GM21367 (cell line): ENCODE measurements at regions not wholly inside any gene's neighbourhood (a gene's known extent, or its start where the extent isn't known, plus 50 kb on each side); places are given as distances from the start of the nearest gene placed in this dataset.

Experiments used
- ATAC-seq: cut with Tn5 transposase; IDR thresholded peaks from one replicate; pipeline ENCODE4 v1.9.1; 2021; ENCODE audit not compliant: unreplicated experiment

DNA sequence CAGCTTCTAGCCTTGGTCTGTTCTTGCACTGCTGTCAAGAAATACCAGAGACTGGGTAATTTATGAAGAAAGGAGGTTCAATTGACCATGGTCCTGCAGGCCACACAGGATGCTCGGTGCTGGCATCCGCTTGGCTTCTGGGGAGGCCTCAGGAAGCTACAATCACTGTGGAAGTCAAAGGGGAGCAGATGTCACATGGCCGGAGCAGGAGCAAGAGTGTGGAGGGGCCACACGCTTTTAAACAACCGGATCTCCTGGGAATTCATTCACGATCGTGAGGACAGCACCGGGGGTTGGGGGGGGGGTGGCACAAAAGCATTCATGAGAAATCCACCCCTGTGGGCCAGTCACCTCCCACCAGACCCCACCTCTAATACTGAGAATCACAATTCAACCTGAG lies 850.4 kb upstream of the SALL3 start:
- ATAC-seq, result no peak

DNA sequence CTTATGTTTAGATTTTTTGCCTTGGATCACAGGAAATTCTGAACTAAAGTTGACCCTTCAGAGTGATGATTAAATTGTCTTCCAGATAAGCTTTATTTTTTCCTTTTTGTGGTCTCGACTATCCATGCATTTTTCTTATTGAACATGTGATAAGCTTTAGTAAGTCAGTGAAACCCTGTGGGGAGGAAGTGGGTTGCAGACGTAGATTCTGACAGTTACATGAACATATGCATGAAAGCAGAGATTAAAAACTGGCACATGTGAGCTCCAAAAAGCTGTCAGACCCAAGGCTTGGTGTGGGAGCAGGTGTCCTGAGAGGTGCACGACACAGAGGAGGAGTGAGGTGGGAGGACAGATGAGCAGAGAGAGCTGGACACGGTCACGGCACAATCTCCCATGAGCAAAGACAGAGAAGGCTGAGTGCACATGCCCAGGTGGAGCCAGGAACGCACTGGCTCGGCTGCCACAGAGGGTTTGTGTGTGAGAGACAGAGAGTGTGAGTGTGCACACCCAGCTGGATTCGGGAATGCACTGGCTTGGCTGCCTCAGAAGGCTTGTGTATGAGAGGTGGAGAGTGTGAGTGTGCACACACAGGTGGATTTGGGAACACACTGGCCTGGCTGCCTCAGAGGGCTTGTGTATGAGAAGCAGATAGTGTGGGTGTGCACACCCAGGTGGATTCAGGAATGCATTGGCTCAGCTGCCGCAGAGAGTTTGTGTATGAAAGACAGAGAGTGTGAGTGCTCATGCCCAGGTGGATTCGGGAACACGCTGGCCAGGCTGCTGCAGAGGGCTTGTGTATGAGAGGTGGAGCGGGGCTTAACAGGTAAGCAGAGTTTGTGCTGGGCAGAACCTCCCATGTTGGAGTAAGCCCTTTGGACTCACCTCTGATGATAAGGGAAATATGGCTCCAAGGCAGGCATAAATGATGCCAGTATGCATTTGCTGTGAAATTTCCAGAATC lies 849.1 kb upstream of the SALL3 start:
- no peak for ATAC-seq

DNA sequence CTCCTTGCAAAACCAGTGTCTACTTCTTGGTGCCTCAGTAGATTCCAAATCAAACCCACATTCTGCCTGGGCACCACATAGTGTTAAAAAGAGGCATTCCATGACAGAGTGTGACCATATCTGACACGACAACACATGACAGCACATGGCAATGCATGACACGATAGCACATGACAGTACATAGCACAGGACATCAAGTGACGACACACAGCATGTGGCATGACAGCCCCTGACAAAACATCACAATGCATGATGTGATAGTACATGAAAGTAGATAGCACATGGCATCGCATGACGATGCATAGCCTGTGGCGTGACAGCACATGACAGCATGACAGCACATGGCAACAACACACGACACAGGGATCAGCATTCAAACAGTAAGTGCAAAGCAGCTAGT lies 845.9 kb upstream of the SALL3 start:
- ATAC-seq, result no peak

DNA sequence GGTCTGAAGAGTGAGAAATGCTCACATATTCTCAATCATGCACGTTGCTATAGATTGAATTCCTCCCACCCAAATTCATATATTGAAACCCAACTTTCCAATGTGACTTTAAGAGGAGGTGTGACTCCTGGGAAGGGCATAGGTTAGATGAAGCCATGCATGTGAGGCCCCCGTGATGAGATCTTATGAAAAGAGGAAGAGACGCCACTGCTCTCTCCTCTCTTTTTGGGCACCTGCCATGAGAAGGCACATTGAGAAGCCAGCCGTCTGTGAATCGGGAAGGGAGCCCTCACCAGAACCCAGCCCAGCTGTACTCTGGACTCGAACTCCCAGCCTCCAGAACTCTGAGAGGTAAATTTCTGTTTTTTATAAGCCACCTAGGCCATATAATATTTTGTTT lies 842.6 kb upstream of the SALL3 start:
- ATAC-seq, result no peak

GRCh38 chr18:78138983-78139496 lies 840.6 kb upstream of the SALL3 start:
- ATAC-seq, result no peak

DNA sequence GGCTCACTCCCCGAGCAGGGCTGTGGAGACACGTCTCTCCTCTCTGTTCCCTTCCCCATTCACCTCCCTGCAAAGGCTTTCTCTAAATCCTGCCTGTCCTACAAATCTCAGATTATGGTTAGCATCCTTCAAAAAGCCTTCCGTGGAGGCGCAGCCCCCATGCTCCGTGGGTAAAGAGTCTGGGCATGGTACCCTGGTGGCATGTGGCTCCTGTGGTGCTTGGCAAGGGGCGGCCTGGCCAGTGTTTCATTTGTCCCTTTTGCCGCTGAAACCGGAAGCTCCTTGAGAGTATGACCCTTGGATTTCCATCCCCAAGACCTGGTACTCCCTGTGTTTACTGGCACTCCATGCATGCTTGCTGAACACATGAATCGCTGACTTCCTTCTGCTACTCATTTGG lies 839.3 kb upstream of the SALL3 start:
- no peak for ATAC-seq

DNA sequence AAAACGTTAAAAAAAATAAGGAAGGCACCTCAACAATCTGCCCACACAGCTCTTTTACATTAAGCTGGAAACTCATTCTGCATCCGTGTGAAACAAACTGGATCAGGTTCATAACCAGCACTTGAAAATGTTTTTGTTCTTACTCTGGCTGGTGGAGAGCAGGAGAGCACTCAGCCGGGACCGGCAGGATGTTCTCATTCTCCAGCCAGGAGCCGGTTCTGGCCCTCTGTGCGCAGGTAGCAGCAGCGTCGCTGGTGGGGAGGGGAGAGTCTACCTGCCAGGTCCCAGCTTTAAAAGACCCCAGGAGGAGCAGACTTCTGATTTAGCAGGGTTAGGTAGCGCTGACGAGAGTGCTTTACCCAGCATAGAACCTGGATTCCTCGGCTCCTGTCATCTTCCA lies 834.9 kb upstream of the SALL3 start:
- ATAC-seq, result no peak

DNA sequence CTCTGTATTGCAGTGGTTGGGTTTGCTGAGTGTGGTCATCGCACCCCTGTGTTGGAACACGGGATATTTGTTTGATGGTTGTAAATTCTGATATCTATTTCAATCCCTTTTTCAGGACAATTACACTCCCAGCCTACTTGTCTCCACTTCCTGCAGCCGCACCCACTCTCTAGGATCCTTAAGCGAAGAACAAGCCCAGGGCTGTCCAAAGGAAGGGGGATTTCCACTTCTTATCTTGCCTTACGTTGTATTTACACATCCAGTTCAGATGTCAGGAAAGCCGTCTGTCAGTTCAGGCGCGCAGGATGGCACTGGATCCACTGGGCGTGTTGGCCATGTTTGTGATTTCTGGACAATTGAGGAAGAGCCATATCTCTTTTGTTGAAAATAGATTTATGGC lies 834.5 kb upstream of the SALL3 start:
- ATAC-seq, result no peak

GRCh38 chr18:78146136-78147085 lies 833.2 kb upstream of the SALL3 start:
- ATAC-seq, result no peak

GRCh38 chr18:78150590-78150989 lies 829.0 kb upstream of the SALL3 start:
- ATAC-seq, result no peak

GRCh38 chr18:78151234-78151633 lies 828.4 kb upstream of the SALL3 start:
- ATAC-seq, result no peak

GRCh38 chr18:78151948-78152725 lies 827.5 kb upstream of the SALL3 start:
- ATAC-seq, result no peak

- ATAC-seq, result no peak
These were observed 826.3 kb upstream of the SALL3 start for GRCh38 chr18:78153362-78153761.

- no peak for ATAC-seq
These were observed 825.2 kb upstream of the SALL3 start for GRCh38 chr18:78154444-78154843.

- ATAC-seq, result no peak
These were observed 824.8 kb upstream of the SALL3 start for GRCh38 chr18:78154853-78155252.

DNA sequence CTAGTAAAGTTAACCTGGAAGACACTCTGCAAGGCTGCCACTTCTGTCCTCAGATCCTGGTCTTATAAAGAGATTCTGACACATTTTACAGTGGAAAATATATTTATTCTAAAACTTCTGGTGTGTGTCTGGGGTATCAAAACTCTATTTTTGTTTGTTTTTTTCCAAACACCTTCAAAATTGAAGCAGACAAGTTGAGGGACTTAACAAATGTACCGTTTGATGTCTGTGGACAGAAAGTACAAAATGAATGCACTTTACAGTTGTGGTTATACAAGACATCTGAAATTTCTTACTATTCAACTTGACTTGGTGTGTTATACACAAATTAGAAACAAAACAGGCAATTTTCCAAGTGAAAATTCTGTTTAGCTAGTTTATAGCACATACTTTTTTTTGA lies 823.2 kb upstream of the SALL3 start:
- no peak for ATAC-seq

DNA sequence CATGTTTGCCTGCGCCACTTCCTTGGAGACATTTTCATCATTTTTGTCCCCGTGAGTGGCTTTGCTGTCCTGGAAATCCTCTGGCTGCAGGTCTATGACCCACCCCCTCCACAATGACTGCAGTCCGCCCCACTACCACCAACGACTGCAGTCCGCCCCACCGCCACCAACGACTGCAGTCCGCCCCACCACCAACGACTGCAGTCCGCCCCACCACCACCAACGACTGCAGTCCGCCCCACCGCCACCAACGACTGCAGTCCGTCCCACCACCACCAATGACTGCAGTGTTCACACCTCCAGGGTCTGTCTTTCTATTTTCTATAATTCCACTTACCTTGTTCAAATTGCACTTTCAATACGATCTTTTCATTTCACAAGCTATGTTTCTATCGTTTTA lies 820.7 kb upstream of the SALL3 start:
- no peak for ATAC-seq

DNA sequence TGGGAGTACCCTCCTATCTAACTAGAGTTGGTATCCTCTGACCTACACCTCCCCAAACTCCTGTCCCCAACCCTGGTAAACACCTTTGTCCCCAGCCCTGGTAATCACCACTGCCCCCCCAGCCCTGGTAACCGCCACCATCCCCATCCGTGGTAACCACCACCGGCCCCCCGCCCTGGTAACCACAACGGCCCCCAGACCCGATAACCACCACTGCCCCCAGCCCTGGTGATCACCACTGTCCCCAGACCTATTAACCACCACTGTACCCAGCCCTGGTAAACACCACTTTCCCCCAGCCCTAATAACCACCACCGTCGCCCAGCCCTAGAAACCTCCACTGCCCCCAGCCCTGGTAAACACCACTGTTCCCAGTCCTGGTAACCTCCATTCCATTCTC lies 820.2 kb upstream of the SALL3 start:
- no peak for ATAC-seq

- no peak for ATAC-seq
These were observed 818.5 kb upstream of the SALL3 start for GRCh38 chr18:78160961-78161656.

DNA sequence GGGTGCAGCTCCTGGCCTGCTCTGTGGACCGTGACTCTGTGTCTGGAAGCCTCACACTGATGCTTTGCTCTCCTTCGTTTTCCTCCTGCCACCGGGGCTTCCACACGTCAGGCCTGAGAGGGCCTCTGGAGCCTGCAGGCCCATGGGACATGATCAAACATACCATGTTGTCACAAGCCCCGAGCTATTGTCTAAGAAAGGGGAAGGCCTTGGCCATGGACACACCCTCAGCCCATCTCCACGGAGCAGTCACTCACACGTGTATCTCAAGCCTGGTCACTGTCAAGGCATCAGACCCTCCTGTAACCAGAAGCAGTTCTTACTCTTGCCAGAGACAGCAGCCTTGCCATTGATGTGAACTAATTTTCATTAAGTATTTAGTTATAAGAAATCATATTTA lies 814.1 kb upstream of the SALL3 start:
- no peak for ATAC-seq
